ENCODE measurements at regions not wholly inside any gene's neighbourhood (a gene's known extent, or its start where the extent isn't known, plus 50 kb on each side); places are given as distances from the start of the nearest gene placed in this dataset.
"Not testable (repeated sequence)": the region's sequence is repeated elsewhere in the genome, so short reads cannot be mapped to it uniquely, and the experiment has no call there.

DNA sequence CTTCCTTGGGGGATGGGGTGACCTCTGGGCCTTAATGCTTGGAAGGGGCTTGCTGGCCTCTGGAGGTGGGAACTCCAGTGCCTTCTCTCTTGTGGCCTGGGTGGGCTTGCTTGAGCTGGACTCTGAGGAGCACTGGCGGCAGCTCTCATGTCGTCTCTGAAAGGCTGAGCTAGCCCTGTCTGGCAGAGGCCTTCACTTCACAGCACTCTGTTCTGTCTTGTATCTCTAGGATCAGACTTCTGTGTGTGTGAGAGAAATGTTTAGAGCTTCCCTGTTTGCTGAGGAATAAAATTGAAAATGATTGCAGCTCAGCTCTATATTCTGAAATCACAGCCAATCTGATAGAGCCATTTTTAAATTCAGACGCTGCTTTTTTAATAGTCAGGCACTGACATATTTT, 185.3 kb downstream of the KCNRG start:
- no peak for FAIRE-seq

DNA sequence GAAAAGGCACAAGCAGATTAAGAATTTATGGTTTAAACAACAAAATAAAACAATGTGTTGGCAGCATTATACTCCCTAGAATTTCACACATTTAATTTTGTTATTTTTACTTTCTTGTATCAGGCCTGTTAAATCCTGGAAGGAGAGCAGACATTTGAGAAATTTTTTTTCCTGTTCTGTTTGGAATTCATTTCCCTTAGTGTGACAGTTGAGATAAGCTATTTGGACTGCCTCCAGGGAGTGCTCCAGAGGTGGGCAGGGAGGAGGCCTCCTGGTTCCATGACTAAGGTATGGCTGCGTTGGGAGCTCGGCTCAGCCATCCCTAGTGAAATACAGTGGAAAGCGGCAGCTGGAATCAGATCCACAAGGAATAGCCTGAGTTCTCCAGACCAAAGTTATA, 185.7 kb downstream of the KCNRG start:
- FAIRE-seq = no peak

DNA sequence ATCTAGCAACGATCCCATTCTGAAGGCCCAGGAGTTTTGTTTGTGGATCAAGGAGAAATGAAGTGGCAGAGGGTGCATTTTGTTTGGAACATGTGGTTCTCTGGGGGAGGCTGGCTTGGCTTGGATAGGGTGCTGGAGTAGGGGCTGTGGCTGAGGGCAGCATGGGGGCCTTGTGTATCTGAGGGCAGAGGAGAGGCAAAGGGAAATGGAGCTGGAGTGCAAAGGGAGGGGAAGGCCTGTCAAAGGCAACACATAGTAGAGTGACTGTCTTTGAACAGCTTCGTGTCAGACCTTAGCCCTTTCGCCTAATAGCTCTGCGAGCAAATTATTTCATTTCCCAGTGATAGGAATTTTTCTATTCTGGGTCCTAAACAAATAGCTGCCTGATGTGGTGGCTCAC, 187.2 kb downstream of the KCNRG start:
- FAIRE-seq = no peak

DNA sequence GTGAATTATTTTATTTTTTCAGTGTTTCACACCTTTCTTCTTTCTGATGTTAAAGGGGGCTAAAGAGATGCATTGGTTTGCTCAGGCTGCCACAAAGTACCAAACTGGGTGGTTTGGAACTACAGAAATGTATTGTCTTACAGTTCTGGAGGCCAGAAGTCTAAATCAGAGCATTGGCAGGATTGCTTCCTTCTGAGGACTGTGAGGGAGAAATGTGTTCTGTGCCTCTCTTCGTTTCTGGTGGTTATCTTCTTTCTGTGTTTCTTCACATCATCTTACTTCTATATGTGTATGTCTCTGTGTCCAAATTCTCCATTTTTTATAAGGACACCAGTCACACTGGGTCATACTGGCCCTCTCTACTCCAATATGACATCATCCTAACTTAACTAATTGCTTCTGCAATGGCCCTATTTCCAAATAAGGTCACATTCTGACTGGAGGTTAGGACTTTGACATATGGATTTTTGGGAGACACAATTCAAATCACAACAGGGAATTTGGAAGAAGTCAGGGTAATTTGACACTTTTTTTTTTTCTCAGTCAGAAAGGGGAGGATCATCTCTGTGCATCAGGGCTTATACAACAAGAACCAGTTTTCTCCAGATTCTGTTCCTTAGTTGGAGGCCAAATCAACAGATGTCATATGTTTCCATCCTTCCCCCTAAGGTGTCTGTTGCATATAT, 188.2 kb downstream of the KCNRG start:
- FAIRE-seq = no peak

DNA sequence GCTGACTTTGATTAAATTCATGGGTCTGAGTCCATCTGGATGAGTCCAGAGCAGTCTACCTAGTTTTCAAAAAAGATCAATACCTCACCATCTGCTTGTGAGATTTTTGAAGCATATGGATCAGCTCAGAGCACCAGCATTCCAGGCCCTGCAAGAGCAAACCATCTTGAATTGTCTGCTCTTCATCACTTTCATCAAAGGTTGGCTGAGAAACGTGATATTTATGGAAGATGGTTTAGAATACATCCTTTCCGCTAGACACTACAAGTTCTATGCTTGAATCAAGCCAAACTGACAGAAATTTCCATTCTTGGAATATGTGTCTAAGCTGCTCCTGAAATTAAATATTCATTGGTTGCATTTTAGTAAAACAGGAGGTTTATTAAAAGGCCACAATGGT, 190.3 kb downstream of the KCNRG start:
- FAIRE-seq = no peak

DNA sequence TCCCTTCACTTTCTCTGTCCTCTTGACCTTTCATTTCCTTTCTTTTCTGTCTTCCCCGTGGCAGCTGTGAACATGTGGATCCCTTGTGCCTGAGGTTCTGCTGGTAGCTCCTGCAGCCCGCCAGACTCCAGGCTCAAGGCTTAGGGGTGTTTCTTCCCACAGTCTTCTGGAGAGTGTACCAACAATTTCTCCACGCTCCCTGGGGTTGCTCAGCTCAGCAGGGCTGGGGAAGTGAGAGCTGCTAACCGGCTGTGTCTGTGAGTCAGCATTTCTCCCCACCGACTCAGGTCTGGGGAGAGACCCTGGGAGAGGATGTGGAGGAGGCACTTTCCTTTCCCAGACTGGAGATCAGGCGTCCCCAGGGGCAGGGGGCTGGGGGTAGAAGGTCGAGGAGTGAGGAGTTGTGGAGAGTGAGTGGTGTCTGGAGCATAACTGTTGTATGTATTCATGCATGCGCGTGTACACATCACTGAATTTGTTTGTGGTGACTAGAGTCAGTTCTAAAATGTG, 193.6 kb downstream of the KCNRG start:
- no peak for FAIRE-seq

DNA sequence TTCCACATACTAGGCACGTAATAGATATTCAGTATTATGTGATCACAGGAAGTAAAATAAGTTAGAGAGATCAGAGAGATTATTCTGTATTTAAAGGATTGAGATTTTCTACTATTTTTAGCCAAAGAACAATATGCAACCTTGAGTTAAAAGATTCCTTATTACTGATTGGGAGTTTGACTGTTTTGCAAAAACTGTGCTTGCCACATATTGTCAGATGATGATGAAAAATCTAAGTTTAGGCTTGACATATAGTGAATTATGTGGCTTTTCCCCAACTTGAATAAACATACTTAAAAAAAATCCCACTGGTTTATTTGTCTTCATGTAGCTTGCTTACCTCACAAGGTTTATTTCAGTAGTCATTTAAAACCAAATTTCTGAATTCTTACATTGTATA, 194.4 kb downstream of the KCNRG start:
- no peak for FAIRE-seq

DNA sequence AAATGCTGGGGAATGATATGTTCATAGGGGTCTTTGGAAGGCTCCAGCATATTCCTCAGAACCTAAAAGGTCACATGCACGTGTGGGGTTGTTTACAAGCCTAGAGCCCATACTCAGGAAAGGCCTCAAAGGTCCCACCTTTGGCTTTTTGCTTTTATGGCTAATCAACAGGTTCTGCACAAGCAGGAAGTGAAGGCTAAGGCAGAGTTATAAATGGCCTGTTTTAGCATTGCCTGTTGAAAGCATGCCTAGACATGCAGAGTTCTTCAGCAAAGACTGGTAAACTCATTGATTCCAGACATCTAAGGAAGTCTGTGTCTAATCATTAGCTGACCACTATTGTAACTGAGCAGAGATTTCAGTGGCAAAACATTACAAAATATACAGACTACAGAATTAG, 198.3 kb downstream of the KCNRG start:
- FAIRE-seq = no peak

DNA sequence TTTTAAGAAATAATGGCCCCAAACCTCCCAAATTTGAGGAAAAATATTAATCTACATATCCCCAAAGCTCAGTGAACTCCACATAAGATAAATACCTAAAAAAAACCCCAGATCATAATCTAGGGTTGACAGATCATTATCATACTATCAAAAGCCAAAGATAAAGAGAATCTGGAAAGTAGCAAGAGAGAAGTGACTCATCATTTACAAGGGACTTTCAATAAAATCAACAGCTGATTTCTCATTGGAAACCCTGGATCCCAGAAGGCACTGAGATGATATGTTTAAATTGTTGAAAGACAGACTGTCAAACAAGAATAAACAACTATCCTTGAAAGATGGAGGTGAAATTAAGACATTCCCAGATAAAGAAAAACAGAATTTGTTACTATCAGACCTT, 199.3 kb downstream of the KCNRG start:
- no peak for FAIRE-seq

DNA sequence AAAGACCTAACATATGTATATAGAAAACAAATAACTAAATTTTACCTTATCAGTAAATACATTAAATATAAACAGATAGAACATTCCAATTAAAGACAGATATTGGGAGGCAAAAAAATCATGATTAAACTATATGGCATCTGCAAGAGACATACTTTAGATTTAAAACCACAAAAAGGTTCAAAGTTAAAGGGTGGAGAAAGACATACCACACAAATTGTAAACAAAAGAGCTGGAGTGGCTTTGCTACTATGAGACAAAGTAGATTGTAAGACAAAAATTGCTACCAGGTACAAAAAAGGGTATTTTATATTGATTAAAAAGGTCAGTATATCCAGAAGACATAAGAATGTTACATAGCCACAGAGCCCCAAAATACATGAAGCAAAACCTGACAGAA, 200.2 kb downstream of the KCNRG start:
- no peak for FAIRE-seq

DNA sequence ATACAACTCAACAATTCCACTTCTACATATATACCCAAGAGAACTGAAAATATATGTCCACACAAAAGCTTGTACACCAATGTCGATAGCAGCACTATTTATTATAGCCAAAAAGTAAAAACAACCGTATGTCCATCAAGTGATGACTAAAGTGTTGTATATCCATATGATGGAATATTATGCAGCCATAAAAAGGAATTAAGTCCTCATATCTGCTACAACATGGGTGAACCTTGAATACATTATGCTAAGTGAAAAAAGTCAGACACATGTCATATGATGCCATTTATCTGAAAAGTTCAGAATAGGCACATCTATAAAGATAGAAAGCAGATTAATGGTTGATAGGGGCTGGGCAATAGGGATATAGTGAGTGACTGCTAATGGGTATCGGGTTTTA, 204.5 kb downstream of the KCNRG start:
- FAIRE-seq = no peak

DNA sequence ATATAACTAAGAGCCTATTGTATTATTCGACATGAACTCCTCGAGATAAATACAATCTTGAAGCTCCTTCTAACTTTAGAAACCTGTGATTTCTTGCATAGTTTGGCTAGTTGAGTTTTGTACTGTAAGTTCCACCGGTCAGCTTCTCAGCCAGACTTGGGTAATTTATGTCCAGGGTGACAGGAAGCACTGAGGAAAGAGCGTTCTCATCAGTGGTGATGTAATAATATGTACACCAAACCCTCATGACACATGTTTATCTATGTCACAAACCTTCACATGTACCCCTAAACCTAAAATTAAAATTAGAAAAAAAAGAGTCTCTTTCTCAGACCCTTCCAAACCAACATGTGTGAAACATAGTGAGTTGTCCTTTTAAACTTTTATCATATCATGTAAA, 205.7 kb downstream of the KCNRG start:
- FAIRE-seq = no peak

DNA sequence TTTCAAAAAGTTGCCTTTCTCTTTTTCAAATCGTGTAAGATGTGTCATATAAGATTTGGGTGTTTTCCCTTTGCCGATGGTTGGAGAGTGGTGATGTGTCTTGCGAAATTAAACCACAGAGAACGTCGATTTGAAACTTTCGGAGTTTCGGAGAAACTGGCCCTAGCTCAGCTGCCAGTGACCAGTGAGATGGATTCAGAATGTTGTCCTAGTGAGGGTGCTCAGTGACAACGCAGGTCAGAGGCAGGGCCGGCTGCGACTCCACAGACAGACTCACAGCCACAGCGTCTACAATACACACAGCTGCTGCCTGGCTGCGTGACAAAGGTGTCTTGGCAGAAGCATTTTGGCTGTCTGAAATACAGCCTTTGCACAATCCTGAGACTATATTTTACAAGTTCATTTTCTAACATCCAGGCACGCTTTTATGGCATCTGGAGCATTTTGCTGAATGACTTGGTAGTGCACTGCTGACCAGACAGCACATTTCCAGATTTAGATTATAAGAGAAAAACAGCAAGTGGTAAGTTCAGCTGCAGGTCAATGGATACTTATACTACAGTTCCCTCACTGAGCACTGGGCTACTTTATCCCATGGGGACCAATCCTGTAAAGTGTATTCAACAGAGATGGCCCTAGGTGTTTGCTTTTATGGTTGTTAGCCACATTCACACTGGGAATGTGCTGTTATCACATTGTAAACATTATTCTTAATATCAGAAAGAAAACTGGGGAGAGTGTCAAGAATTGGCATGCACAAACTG, 207.5 kb downstream of the KCNRG start:
- FAIRE-seq = no peak

DNA sequence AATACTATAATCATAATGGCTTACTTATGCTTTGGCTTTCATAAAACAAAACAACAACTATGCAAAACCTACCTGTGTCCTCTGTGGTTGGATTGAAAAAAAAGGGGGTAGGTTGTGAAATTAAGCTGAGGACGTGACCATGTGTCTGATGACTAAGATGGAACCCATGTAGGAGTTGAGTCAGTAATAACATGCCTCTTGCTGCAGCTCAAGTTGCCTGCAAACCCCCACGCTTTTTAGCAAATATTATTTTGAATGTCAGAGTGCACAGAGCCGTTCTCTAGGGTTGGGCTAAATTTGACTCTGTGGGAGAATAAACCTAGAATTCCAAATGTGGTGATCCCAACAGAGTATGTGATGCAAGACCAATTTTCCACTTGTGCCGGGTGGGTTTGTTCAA, 209.3 kb downstream of the KCNRG start:
- FAIRE-seq = no peak

DNA sequence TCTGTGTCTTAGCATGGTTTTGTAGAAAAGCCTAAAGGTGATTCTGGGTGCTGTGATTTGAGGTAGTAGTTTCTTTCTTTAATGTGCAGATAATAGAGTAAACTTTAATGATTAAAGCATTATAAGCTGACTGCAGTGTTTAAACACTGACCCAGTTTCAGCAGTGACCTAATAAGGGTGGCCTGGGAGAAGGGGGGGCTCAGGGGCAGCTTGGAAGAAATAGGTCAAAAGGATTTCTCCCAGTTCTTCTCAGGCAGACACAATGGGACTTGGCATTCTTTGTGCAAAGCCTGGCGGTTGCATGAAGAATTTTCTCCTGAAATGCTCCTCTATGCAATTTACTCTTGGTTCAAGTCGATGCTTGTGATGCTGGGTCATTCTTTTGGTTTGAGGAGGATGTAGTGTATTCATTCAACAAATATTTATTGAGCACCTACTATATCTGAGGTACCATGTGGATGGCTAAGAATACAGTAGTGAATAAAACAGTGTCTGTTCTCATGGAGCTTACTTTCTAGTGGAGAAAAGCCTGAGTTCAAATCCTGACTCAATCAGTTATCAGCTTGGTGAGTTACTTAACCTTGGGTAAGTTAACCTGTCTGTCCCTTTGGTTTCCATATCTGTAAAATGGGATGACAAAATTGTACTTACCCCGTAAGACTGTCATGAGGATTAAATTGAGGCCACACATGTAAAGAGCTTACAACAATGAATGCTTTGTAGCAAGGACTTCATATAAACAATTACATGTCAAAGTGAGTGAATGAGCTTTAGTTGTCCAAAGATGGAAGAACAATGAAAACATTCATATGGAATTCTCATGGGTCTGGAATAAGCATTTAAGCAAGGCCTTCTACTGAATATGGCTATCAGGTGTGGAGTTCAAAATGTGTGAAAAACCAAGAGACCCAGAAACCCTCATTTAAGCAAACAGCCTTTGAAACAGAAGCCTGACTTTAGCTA, 210.2 kb downstream of the KCNRG start:
- no peak for FAIRE-seq

DNA sequence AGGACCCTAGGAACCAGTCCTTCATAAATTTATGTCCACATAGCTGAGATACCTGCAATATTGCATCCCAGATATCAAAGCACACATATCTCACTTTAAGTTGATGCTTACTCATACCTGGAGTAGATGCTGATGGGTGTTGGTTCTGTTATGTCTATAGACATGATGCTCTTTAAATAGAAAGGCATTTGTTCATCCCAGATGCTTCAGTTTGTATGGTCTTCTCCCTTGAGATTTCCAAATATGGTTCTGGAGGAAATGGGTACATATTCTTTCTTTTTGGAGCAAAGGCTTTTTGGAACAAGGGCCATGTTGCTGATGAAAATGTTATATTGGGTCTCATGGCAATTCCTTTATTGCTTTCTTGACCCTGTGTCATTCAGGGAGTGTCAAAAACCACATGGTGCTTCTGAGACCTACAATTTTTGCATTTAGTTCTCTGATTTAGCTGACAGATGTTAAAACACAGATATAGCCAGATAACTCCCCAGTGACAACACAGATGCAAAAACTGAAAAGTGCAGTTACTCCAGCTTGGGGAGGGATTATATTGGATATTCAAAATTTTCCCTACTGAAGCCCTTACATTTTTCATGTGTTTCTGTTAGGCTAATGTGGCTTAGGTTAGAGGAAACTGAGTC, 211.4 kb downstream of the KCNRG start:
- FAIRE-seq = no peak

DNA sequence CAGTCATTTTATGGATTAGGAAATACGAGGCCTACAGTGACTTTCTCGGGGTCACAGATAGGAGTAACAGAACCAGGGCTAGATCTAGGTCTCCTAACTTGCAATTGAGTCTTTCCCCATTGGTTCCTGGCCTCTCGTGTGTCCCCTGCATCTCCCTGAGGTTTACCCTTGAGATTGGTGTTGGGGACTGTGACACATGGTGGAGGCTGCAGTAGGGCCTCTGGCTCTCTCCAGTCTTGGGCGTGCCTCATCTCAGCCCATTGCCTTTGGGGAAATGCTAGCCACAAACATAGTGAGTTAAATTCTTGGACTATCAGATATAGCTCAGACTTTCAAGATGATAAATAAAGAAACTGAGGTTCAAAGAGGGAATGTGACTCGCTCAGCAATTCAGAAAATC, 212.1 kb downstream of the KCNRG start:
- no peak for FAIRE-seq

DNA sequence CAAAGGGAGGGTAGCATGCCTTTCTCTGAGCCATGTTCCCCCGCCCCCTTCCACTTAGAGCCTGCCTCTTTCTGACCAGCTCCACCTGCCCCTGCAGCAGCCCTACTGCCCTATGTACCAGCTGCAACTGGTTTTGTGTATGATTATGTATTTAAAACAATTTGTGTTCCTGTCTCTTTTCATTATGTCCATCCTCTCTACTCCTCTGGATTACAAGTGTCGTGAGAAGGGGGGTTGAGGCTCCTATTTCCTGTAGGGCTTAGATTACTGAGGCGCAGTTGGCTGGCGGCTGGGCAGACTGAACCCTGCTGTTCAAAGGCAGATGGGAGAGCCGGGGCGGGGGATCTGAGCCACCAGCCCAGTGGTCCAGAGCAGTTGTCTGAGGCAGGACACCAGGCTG, 213.3 kb downstream of the KCNRG start:
- FAIRE-seq = no peak

DNA sequence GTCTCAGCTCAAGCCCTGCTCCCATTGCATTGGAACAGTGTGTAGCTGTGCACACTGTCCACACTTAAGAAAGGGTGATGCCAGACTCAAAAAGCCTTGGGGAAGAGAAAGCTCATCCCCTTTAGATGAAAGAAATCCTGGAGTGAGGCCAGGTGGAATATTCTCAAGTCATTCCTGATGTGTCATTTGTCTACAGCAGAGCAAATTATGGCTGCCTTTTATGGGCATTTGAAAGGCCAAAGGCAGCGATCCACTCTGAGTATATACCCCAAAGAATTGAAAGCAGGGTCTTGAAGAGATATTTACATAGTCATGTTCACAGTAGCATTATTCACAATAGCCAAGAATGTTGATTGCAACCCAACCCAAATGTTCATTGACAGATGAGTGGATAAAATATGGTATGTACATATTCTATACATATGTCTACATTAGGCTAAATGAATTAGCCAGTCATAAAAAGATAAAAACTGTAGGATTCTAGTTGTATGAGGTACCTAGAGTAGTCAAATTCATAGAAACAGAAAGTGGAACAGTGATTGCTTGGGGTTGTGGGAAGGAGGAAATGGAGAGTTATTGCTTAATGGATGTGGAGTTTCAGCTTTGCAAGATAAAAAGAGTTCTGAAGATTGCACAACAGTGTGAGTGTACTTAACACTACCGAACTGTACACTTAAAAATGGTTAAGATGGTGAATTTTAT, 214.9 kb downstream of the KCNRG start:
- FAIRE-seq = peak; percentile 33

DNA sequence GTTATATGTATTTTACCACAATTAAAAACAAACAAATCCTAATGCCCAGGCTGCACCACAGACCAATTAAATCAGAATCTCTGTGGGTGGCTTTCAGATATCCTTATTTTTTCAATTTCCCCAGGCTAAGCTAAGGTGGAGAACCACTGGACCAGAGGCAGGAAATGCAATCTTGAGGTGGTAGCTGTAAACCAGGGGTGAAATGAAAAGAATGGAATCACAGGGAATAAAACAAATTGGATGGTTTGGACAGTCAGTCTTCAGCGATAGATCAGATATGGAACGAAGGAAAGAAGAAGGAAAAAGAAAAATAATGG, 215.4 kb downstream of the KCNRG start:
- FAIRE-seq = no peak

DNA sequence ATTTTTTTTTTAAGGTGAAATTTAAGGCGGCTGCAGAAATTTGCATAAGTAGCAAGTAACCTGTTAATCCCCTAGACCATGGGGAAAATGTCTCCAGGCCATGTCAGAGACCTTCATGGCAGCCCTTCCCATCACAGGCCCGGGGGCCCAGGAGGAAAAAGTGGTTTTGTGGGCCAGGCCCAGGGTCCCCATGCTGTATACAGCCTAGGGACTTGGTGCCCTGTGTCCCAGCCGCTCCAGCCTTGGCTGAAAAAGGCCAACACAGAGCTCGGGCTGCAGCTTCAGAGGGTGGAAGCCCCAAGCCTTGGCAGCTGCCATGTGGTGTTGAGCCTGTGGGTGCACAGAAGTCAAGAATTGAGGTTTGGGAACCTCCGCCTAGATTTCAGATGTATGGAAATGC, 218.3 kb downstream of the KCNRG start:
- not testable (repeated sequence) for FAIRE-seq

DNA sequence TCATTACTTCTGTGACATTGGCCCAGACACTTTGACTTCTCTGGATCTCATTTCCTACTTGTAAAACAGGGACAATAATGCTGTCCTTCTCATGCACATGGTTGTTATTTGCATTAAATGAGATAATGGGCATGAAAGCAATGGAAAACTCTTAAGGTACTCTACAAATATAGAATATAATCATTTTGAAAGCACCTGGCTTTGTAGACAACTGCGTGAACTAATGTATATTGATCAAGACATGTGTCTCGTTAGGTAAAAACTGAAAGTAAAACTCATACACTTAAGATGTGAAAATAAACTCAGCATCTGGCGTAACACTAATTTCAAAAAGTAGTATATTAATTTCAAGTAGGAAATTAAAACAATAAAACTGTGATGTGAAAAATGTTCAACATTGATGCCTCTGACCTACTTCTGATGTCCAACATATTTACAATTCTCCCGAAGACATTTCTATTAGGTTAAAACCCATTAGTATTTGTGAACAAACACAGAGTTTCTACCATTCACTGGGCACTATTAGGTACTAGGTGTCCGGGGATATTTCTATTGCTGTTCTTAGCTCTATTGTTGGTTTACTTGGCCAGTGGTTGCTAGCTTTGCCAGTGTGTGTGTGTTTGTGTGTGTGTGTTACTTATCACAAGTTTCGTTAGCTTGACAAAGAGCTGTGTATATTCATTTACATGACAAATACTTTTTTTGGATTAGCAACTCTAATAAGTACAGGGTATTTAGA, 220.5 kb downstream of the KCNRG start:
- peak; percentile 31 for FAIRE-seq
